NCI-H146 treated with DMSO at 0.1 percent for 48 hours (cell line): ENCODE measurements at regions not wholly inside any gene's neighbourhood (a gene's known extent, or its start where the extent isn't known, plus 50 kb on each side); places are given as distances from the start of the nearest gene placed in this dataset.
"Not testable (repeated sequence)": the region's sequence is repeated elsewhere in the genome, so short reads cannot be mapped to it uniquely, and the experiment has no call there.

ENCODE experiments used
- DNase-seq: peaks from one replicate; lab custom pipeline; 2025; ENCODE audit not compliant: unreplicated experiment; lab: John Stamatoyannopoulos, UW

DNA sequence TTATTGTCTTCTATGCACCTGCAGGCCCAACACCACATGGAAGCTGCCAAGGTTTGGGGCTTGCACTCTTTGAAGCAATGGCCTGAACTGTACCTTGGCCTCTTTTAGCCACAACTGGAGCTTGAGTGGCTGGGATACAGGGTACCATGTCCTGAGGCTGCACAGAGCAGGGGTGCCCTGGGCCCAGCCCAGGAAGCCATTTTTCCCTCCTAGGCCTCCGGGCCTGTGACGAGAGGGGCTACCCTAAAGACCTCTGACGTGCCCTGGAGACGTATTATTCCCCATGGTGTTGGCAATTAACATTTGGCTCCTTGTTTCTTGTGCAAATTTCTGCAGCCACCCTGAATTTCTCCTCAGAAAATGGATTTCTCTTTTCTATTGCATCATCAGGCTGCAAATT is 519.9 kb upstream of the MAGEB18 start:
- DNase-seq = no peak

DNA sequence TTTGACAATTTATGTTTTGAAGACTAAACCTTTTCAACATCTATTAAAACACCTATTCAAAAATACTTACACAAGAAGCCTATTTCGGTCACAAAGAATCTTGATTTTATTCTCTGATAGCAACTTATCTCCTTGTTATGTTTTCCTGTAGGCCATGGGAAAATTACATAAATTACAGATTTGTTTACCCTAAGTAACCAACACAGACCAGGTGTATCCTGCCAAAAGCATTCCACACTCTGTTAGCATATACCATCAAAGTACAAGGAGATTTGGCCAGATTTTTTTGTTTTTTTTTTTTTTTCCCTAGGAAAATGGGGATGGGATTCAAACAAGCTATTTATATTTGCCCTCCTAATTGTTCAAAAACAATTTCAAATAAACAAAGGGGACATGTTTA is 497.9 kb upstream of the MAGEB18 start:
- no peak for DNase-seq

DNA sequence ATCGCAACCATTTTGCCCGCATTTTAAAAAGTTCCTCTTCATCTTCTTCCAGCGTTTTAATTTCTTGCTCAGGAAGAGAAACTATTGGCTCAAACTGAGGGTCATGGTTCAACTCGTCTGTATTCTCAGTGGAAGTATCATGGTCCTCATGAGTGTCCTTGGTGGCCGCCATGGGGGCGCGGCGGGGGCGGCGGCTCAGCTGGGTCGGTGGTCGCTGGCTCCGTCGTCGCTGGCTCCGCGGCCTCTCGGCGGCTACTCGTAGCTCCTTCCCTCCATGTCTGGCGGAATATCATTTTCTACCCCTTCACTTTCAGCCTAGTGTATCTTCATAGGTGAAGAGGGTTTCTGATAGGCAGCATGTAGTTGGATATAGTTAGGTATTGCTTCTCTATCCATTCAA is 492.0 kb upstream of the MAGEB18 start:
- no peak for DNase-seq

DNA sequence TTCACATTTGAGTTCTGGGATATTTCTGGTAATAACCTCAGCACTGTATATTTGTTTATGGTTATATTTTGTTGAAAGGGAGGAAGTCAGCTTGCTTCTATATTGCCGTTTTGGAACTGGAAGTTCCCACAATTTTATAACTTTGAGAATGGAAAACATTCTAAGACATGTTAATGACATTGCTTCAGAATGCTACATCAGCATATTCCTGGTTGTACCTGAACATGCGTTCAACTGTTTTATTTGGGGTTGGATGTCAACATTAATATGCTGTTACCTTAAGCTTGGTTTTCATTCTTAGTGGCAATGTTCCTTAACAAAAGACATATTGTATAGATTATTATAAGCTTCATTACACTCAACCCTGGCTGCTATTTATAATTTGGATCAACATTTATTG is 489.4 kb upstream of the MAGEB18 start:
- DNase-seq = no peak

DNA sequence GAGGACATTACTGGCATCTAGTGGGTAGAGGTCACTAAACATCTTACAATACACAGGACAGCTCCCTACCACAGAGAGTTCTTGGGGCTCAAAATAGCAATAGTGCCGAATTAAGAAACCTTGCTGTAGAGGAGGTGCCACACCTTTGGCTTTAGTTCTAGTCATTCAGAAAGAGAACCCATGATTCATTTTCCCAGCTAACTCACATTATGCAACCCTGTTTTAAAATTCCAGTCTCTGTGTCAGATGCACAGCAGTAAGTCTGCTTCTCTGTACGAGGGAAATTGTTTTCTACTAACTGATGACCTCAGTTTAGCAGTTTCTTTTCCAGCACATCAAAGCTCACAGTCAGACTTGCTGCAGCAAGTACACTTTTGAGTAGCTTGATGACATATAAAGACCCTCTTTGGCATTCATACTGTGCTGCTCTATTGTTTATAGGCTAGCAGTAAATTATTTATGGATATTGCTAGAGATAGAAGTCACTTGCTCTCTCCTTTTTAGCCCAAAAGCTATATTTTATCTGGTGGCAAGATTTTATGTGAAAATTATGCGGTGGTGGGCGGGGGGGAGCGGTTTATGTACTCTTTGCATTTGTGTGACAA is 487.8 kb upstream of the MAGEB18 start:
- no peak for DNase-seq

DNA sequence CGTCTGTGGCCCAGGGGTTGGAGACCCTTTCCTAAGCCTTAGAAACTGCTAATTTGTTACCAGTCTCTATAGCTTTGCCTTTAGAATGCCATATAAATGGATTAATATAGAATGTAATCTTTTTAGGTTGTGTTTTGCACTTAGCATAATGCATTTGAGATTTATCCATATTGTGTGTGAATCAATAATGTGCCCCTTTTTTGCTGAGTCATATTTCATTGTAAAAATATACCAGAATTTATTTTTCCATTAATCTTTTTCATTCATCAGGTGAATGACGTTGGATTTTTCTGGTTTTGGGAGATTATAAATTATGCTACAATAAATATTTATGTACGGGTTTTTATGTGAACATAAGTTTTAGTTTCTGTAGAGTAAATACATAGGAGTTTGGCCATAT is 478.8 kb upstream of the MAGEB18 start:
- DNase-seq = no peak

DNA sequence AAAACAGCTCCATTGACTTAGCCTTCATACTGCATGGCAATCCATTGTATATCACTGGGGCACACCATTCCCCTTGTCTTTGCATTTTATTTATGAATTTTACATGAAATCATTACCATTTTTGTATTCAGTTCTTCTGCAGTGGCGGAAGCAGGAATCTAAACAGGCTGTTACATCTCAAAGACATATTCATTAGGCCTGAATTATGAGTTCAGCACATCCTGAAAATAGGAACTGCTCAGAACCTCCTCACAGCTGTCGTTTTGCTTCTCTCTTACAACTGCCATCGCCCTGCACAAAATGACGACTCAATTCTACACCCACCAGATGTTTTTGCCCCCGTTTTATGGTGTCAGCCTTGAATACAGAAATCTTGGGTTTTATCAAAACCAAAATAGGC is 474.4 kb upstream of the MAGEB18 start:
- DNase-seq = no peak

DNA sequence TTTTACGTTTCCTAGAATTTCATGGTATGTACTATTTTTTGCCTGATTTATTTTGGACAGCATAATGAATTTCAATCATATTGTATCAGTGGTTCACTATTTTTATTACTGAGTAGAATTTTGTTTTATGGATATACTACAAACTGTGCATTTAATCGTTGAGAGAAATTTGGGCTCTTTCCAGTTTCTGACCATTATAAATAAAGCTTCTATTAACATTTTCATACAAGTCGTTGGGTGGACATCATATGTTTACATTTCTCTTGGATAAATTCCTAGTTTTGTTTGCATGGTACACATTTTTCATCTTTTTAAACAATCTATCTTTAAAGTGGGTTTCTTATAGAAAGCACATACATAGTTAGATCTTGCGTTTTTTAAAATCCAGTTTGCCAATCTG is 472.7 kb upstream of the MAGEB18 start:
- DNase-seq = no peak

DNA sequence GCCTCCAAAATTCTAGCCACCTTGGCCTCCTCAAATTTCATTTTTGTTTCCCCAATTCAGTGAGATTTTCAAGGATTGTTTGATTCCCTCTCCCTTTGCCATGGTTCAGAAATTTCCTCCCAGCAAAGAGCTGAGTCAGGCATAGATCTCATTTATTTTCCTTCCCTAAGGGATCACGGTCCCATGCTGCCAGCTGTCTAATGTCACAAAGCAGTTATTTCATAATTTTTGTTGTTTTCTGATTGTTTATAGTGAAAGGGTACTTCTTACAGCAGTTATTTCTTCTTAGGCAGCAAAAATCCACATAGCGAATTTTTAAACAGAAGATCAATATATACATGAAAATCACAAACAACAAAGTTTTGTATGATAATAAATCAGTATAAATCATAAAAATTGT is 470.5 kb upstream of the MAGEB18 start:
- no peak for DNase-seq

DNA sequence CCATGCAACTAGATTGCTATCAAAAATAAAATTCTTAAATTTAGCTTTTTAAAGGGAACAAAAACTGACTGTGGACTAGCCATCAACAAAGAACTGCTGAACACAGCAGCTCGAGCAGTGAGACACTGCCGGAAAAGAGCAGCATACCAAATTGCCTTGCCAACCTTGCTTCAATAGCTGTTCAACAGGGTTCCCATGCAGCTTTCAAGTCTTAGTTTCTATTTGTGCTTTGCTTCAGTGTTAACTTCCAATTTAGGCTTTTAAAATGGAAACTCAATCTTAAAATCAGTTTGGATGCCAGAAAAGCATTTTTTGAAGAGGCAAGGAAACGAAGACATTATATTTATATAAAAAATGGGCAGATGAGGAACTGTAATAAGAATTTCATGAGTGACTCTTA is 463.4 kb upstream of the MAGEB18 start:
- no peak for DNase-seq

DNA sequence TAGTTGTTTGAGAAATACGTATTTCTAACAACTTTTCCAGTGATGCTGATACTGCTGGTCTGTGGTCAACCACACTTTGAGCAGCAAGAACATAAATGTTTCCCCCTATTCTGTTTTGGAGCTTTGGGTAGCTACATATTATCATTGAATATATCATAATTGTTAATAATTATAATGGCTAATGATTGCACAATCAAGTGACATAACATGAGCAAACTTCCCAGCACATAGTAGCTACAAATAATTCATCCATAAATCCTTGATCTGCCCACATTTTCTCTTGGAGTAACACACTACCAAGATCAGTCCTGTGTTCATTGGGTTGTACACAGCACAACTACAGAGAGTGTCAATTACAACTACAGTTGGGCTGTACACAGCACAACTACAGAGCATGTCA is 436.3 kb upstream of the MAGEB18 start:
- no peak for DNase-seq

DNA sequence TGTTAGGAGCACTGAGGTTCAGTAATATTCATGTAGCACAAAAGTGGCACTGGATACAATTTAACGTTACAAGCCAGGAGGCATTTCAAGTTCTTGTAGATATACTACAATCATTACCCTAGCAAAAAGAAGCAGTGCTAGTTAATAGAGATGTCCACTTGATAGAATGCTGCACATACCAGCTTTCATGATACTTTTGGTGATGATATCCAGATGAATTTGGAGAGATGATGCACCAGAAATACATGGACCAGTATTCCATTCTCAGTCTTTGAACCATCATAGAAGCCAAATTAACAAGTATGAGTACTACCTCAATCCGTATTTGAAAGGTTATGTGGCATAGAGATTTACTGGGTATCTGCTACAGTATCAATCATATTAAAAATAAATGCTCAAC is 421.0 kb upstream of the MAGEB18 start:
- DNase-seq = no peak

DNA sequence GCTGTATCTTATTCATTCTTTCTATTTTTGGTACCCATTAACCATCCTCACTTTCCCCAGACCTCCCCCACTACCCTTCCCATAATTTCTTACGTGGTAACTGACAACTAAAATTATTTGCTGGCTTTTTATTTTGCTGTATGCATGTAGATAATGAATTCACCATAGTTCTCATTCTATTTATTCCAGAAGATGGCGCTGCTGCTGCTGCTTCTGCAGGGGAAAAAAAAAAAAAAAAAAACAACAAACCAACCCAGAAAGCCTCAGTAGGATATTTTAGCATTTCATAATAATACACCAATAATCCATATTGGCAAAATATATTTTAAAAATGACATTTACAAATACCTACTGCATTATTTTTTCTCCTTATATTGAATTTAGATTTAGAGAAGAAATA is 416.6 kb upstream of the MAGEB18 start:
- no peak for DNase-seq

DNA sequence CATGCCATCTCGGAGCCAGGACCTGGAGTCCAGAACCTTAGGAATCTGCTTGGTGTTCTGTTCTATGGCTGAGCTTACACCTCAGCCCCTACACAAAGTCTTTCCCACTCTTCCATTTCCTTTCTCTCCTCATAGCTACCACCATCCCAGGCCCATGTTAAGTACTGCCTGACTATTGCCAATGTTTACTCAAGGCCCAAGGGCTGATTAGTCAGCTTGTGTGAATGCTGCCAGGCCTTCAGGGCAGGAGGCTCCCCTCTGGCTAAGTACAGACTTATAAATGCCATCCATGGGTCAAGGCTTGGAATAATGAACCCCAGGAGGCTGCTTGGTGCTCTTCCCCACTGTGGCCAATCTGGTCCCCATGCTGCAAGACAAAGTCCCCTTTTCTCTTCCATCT is 411.6 kb upstream of the MAGEB18 start:
- no peak for DNase-seq

DNA sequence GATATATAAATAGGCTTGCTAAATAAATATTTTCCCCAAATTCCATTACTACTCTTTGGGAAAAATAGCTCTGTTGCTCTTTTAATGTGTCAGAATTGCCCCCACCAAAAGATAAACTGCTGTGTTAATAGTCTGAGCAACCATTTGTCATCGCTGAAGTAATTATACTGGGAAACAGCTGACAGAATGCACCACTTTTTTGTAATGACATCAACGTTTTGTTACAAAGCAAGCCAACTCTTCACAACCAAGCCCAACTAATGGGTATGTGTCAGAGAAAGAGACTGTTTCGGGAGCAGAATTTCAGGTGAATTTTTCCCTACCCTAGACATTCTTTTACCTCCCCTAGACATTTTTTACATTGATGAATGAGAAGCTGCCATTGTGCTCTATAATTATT is 405.0 kb upstream of the MAGEB18 start:
- no peak for DNase-seq

DNA sequence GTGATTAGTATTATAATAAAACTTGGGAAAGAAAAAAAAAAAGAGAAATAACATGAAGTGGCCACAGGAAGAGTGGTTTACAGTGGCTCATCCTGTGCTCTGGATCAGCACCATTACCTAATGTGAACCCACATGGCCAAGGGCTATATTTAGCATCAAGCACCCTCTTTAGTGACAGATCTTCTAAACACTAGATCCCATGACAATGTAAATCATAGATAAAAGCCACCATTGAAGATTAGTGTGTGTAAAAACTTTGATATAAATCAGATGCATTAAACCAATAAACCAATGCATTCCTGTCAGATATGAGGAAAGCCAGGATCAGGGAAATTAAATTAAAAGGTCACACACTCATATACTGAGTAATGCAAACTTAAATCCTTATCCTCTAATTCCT is 400.6 kb upstream of the MAGEB18 start:
- DNase-seq = no peak

DNA sequence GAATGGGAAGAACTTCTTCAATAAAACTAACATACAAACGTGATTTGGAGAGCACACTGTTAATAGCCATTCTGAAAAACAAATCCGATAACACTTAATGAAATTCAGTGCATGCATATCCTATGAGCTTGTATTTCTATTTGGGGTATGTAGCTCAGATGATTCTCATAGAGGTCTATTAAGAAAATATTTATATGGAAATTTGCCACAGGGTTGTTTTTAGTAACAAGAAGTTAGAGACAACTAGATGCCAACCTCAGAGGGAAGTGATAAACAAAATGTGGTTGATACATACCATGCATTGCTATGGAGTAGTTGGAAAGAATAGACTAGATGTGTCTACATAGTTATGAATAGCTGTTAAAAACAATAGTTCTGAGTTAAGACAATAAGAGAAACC is 395.8 kb upstream of the MAGEB18 start:
- no peak for DNase-seq

DNA sequence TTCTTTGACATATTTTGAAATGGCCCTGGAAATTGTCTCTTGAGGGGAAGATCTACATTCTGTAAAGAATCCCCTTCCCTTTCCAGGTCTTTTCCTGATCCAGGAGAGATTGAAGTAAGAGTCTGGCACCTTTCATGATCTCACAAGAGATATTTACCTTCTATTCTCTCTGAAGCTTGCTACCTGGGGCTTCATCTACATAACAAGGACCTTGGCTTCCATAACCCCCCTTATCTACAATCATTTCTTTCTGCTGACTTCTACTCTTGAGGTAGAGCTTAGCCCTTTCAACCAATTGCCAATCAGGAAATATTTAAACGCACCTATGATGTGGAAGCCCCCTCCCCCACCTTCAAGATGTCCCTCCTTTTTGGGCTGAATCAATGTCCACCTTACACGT is 383.7 kb upstream of the MAGEB18 start:
- no peak for DNase-seq

DNA sequence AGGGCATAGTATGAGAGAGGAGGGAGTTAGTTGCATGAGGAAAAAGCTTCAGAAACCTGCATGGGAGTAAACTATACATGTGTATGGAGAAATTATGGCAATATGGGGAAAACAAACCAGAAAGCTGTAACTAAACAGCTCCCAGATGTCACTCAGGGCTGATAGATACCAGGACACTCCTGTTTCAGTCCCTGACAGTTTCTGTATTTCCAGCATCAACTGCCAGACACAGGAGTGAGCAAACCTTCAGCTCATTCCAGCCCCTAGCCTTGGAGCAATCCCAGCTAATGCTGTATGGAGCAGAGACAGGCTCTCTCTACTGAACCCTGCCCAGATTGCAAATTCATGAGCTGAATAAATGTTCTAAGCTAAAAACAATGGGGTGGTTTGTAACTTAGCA is 382.9 kb upstream of the MAGEB18 start:
- DNase-seq = no peak

DNA sequence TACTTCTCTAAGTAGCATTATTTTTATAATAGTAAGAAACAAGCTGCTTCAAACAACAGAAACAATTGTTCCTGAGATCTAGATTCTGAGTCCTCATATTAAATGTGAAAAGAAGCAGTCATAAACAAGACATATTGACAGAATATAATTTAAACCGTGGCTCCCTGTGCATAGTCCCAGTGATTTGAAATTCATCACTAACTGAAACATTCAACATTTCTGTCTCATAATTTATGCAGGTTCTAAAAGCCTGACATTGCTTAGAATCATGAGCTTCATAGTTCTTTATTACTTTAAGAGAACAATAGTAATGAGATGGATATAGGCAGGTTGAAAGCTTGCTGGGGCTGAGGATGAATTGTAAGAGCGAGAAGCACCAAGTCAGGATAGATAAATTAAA is 375.5 kb upstream of the MAGEB18 start:
- no peak for DNase-seq

DNA sequence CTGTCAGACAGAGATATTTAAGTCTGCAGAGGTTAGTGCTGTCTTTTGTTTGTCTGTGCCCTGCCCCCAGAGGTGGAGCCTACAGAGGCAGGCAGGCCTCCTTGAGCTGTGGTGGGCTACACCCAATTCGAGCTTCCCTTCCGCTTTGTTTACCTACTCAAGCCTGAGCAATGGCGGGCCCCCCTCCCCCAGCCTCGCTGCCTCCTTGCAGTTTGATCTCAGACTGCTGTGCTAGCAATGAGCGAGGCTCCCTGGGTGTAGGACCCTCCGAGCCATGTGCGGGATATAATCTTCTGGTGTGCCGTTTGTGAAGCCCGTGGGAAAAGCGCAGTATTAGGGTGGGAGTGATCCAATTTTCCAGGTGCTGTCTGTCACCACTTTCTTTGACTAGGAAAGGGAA is 366.3 kb upstream of the MAGEB18 start:
- not testable (repeated sequence) for DNase-seq

DNA sequence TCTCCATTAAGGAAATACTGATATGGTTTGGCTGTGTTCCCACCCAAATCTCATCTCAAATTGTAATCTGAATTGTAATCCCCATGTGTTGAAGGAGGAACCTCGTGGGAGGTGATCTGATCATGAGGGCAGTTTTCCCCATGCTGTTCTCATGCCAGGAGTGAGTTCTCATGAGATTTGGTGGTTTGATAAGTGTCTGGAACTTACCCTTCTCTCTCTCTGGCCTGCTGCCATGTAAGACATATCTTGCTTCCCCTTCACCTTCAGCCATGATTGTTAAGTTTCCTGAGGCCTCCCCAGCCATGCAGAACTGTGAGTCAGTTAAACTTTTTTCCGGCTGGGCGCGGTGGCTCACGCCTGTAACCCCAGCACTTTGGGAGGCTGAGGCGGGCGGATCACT is 340.3 kb upstream of the MAGEB18 start:
- DNase-seq = not testable (repeated sequence)

DNA sequence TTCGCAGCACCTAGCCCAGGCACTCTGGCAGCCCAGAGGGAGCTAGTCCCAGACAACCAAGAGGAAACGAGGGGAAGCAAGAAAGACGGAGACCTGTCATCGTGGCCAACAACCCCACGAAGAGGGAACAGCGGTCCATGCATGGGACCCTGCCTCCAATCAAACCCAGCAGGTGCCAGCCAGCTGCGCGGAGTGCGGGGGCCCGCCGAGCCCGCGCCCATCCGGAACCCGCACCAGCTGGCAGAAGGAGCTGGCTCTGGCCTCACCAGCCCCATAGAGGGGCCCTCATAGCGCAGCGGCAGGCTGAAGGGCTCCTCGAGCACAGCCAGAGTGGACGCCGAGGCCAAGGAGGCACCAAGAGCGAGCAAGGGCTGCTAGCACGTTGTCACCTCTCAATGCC is 332.4 kb upstream of the MAGEB18 start:
- DNase-seq = no peak

DNA sequence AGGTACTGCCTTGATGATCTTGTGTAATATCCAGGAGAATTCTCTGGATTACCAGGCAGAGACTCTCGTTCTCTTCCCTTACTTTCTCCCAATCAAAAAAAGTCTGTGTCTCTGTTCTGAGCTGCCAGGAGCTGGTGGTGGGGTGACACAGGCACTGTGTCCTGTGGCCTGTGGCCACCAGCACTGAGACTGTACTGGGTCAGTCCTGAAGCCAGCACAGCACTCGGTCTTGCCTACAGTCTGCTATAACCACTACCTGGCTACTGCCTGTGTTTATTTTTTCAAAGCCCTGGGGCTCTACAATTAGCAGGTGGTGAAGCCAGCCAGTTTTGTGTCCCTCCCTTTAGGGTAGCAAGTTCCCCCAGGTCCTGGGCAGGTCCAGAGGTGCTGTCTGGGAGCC is 331.1 kb upstream of the MAGEB18 start:
- DNase-seq = no peak
